Fibroblast of skin of scalp (primary cell): ENCODE measurements at regions not wholly inside any gene's neighbourhood (a gene's known extent, or its start where the extent isn't known, plus 50 kb on each side); places are given as distances from the start of the nearest gene placed in this dataset.

Experiments
- DNase-seq: peaks from one replicate; pipeline ENCODE4 v3.0.0-alpha.2; 2013

DNA sequence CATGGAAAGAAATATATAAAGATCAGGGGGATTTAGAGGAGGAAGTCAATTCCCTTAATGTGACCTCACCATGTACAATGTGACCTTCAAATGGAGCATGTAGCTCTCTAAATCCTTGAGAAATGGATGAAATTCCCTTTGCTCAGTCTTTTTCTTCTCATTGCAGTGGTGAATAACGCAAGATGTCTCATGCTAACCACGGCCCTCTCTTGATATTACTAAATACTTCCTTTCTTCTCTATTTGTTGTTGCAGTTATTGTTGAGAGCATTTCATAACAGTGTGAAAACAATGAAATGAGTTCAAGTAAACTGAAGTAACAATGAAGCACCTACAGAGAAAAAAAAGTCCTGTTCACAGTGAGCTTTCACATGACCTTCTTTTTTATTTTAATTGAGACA lies 55.6 kb downstream of the ZNF281 start:
- DNase-seq, result no peak

DNA sequence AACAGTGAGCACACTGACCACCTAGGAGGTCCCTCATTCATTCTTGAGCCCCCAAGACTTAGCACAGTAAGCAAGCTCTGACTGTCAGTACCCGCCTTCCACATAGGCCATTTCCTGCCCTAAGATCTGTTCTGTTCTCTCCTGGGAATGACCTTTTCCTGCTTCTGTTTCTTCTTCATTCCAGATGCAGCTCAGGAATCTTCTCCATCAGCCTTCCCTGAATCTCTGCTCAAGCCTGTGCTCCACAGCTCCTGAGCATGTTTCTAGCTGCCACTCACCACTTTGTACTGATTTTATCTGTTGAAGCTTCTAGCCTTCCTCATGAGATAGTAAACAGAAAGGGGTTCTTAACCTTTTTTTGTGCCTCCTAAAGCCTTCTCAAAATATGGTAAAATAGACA lies 56.6 kb downstream of the ZNF281 start:
- peak; percentile 62 for DNase-seq

DNA sequence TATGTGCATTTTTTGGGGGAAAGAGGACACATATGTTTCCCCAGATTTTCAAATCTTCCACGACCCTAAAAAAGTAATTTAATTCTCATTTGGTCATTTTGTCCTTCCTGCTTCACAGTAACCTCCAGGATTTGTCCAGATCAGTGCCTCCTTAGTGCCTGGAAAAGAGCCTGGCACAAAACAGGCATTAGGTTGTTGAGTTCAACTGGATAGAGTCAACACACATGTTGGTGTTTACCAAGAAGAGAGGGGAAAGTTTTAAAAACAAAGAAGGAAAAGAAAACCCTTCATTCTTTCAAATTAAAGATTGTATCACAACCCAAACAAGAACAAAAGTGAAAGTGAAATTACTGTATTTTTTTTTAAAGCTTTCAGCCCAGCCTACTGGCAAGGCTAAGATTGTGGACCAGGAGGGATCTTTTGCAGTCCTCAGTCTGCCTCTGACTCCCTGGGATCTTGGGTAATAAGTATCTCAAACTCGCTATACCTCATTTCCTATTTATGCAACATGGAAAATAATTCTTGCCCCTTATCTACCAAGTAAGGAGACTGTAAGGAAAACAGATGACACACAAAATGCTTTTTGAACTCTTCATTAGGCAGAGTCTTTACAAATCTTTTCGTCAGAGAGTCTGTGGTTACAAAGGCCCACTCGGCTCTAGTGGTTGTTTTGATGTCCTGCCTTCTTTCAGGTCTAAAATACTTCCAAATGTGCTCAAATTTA lies 57.8 kb downstream of the ZNF281 start:
- DNase-seq, result peak; percentile 96

DNA sequence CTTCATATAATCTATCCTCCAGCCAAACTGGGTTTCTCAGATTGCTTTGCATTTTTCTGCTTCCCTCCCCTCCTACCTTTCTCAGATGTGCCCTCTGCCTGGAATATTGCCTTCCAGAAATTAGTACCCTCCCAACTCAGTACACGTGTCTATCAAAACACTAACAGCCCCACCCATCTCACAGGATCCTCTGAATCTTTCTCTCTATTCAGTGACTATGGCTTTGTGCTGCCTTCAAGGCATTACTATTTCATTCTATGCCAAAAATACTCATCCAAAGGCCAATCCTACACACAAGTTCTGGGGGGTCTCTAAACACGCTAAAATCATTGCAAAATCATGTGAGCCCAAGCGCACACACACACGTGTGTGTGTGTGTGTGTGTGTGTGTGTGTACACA lies 58.4 kb downstream of the ZNF281 start:
- DNase-seq, result no peak

DNA sequence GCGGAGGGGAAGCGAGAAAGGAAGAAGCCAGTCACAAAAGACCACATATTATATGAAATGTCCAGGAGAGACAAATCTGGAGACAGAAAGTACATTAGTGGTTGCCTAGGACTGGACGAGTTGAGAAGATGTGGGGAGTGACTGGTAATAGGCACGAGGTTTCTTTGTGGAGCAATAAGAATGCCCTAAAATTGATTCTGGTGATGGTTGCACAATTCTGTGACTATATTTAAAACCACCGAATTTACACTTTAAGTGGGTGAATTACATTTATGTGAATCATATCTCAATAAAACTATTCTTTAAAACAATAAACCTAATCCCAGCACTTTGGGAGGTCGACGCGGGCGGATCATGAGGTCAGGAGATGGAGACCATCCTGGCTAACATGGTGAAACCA lies 63.1 kb downstream of the ZNF281 start:
- DNase-seq, result peak; percentile 85

DNA sequence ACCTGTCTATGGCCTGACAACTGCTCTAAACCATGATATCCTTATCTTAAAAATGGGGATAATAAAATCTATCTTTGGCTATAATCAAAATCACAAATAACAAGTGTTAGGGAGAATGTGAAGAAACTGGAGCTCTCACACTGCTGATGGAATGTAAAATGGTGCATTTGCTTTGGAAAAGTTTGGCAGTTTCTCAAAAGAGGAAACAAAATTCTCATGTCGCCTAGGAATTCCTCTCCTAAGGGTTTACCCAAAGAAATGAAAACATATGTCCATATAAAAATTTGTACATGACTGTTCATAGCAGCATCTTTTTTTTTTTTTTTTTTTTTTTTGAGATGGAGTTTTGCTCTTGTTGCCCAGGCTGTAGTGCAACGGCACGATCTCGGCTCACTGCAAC lies 64.3 kb downstream of the ZNF281 start:
- DNase-seq, result peak; percentile 93

DNA sequence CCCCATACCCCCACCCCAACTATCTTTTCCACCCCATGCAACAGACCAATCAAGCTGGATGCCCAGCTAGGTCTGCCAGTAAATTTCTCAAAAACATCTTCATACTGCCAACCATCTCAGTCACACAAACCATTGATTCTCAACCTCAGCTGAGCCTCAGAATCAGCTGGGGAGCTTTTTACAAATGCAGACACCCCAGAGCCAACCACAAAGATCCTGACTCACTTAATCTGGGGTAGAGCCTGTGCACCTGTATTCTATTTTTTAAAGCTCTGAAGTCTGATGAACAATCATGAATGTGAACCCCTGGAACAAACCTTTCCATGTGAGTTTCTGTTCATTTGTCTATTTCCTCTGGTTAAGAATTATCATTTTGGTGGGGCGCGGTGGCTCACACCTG lies 66.0 kb downstream of the ZNF281 start:
- no peak for DNase-seq

DNA sequence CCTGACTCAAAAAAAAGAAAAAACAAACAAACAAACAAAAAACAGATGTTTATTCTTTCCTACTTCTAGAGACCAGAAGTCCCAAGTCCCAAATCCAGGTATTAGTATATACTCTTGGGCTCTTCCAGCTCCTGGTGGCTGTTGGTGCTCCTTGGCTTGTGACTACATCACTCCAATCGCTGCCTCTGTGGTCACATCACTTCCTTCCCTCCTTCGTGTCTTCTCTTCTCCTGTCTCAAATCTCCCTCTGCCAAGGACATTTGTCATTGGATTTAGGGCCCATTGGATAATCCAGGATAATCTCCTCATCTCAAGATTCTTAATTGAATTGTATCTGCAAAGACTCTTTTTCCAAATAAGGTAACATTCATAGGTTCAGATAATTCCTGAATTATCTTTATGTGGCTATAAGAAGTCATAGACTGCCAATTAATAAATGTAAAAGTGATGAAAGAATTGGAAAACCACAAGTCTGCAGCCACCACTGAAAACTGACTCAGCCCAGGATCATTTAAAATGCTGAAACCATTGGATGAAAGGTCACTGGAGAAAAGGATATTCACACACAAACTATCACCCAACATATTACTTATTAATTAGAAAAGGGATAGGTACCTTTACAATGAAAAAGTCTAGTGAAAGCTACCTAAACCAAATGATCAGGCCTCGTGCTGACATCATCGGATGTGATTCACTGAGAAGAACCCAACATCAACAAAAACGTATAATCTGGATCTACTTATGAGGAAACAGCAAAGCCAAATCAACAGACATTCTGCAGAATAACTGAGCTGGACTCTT lies 67.1 kb downstream of the ZNF281 start:
- DNase-seq, result peak; percentile 76

DNA sequence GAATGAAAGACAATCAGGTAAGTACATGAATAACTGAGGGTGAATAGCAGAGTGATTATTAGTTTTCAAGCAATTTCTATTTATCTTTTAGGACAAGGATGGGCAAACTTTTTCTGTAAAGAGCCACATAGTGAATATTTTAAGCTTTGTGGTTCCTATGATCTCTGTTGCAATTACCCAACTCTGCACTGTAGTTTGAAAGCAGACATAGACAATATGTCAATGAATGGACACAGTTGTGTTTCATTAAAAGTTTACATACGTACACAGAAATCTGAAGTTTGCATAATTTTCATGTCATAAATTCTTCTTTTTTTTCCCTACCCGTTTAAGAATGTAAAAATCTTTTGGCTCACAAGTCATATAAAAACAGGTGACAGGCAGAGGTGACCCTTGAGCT lies 71.4 kb downstream of the ZNF281 start:
- DNase-seq, result no peak

DNA sequence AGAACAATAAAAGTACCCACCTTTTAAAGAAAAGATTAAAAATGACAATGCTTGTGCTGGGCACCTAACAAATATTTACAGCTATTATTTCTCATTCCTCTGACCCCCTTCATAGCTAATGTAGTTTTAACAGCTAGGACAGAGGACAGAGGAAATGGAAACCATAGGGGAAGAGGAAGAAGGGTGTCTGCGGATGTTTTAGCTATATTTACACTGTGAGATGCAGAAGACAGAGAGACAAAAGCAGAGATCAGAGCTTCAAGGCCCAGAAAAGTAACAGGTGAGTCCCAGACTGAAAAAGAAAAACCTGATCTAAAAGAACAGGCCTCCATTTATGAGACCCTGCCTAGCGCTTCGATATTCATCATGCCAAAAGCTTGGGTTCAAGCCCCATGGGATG lies 72.0 kb downstream of the ZNF281 start:
- no peak for DNase-seq

DNA sequence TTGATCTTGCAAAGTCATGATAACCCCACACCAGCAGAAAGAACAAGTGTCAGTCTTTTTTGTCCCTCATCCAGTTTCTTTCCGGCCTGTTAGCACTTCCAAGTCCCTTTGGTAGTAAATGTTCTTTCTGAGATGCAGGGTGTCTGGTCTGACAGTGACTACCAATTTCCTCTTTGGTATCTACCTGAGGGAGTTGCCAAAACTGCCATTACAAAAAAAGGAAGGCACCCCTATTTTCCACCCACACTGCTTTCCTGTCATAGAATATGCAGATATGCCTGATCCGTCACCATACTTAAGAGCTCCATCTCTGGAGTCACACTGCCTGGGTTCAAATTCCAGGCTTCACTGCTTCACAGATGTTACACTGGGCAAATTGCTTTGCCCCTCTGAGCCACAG lies 72.4 kb downstream of the ZNF281 start:
- DNase-seq, result no peak

DNA sequence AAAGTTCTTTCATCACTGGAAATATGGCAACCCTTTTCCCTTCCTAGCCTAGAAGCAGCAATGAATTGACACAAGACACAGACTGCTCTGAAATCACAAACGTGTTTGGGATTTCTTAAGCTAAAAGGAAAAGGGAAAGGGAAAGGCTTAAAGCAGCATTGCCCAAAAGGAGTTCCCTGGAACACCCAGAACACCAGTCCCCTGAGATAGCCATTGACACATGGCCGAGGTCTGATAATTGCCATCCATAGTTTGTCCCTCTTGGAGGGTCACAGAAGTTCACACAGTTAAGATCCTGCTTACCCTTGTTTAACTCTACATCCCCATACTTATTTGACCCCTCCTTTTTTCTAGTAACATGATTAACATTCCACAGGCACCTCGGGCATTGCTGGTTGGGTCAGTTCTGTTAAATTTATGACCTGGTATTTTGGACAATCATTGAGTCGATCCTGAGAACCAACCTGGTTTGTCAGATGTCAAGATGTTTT lies 72.9 kb downstream of the ZNF281 start:
- no peak for DNase-seq

DNA sequence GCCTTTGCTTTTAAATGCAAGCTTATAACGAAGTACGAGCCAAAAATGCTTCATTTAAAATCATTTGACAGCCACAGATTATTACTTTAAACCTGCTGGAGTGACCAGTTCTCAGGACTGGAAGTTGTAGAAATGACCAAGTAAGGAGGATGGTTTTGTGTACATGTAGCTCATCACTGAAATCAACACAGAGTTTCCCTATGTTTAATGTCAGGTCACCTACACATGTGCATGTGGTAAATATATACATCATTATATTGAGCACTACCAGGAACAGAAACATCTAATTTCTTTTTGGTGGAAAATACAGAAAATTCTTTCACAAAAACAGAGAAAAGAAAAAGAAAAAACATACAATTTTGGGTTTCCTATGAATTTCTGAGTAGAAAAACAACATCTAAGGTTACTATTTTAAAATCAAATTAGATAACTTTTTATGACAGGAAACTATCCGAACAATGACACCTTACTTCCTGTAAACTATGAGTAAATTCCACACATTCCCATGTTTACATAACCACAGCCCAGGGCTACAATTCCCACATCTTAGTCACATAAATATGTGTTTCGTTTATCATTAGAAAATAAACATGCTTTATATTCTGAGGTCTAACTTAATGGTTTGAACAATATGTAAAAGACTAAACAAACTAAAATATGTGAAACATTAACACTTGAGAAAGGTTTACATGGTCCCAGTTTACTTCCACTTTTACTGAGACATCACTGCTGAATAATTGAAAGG lies 73.6 kb downstream of the ZNF281 start:
- DNase-seq, result peak; percentile 67

DNA sequence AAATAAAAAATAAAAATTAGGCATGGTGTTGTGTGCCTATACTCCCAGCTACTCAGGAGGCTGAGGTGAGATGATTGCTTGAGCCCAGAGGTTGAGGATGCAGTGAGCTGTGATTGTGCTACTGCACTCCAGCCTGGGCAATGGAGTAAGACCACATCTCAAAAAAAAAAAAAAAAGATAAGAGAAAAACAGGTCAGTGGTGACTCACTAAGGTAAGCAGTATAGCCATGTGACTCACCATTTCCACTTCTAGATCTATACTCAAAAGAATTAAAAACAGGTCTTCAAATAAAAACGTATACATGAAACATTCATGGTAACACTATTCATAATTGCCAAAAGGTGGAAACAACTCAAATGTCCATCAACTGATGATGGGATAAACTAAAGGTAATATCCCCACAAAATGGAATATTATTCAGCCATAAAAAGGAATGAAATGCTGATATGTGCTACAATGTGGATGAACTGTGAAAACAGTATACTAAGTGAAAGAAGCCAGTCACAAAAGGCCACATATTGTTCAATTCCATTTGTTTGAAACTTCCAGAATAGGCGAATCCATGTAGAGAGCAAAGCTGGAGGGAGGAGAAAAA lies 75.1 kb downstream of the ZNF281 start:
- no peak for DNase-seq

DNA sequence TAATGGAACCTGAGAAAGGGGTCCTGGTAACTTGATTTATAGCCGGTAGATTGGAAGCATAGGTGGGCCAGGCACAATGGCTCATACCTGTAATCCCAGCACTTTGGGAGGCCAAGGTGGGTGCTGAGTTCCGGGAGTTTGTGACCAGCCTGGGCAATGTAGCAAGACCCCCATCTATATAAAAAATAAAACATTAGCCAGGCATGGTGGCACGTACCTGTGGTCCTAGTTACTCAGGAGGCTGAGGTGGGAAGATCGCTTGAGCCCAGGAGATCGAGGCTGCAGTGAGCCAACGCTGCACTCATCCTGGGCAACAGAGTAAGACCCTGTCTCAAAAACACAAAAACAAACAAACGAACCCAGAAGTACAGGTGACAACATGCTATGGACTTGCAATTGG lies 76.5 kb downstream of the ZNF281 start:
- no peak for DNase-seq

DNA sequence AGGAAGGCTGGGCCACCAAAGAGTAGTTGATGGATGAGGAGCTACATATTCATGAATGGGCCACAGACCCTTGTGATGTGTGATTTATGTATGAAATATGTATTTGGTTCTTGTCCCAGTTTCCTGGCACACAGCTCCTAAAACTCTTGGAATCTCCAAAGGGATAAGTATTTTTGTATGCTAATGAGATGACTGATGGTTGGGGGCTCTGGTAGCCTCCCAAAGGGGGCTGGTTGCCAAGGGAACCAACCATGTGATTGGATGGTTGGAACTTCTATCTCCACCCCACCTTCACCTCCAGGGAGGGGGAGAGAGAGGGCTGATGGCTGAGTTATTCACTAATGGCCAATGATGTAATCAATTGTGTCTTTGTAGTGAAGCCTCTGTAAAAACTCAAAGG lies 77.1 kb downstream of the ZNF281 start:
- peak; percentile 90 for DNase-seq

DNA sequence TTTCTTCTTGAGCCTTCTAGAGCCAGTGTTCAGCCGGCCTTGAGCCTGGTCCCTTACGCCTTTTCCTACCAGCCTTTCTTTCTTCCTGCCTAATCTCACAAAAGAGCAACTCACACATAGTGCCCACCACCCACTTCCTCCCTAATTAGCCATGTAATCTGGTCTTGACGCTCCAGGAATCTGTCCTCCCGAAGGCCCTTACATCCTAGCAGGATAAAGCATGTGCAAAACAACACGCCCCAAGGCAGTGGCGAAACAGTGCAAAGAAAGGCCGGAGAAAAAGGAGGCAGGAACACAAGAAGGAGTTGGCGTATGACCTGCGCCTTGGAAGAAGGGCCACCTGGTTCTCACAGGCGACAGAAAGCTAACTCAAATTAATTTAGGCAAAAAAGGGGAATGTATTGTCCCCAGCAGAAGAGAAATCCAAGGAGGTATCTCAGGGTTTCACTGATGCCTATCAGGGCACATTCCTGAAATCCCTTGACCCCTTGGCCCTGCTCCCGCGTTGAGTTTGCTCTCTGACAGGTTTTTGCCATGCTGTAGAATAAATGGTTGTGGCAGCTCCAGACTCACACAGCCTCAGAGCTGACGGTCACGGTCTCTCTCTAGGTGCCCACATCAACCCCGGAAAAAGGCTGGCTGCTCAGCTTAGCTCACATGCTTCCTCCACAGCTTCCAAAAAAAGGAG lies 79.0 kb downstream of the ZNF281 start:
- no peak for DNase-seq

DNA sequence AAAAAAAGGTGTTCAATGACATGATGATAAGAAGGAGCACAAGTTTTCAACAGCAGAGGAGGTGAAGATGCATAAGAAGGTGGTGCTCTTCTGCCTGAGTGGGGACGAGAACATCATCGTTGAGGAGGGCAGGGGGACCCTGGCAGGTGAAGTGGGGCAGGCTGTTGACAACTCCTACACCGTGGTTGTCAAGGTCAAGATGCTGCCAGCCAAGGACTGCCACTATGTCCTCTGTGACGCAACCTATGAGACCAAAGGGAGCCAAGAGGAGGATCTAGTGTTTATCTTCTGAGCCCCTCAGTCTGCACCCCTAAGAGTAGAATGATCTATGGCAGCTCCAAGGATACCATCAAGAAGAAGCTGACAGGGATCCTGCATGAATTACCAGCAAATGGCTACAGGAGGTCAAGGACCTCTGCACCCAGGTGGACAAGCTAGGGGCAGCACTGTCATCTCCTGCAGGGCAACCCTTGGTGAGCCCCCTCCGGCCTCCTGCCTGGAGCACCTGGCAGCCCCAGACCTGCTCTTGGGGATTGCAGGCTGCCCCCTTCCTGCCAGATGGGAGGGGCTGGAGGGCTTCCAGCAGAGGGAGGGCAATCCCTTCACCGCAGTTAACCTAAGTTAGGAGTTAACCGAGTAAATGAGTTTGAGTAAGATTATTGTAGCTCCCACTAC lies 80.5 kb downstream of the ZNF281 start:
- no peak for DNase-seq

DNA sequence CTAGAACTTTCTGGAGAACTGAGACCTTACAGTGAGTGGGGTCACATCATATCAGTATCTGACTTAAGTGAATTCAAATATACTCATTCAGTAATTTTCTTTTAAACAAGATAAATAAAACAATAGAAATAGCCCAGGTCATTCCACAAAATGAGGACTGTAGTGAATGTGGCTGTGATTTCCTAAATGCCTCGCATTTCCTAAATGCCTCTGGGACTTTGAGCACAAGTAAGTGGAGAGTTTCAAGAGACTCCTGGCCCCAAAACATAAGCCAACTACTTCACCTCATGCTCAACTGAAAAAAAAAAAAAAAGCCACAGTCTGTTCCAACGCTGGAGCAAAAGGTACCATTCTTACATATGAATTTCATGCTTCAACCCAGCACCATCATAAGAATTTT lies 81.5 kb downstream of the ZNF281 start:
- DNase-seq, result peak; percentile 52

DNA sequence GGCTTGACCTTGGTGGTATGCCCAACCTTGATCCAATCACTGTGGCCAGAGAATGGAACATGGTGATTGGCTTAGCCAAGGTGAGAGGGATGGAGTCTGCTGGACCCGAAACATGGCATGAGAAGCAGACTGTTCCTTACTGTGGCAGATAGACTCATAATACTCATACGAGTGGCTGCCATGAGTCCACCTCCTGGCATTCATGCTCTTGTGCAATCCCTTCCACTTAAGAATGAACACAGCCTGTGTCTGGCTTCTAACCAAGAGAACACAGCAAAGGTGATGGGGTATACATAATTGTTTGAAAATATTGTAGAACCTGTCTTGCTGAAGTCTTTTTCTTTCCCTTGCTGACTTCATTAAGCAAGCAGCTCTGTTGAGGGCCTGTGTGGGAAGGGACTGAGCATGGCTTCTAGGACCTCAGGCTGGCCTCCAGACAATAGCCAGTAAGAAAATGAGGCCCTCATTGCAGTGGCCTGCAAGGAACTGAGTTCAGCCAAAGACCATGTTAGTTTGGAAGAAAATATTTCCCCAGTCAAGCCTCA lies 85.9 kb downstream of the ZNF281 start:
- DNase-seq, result no peak

DNA sequence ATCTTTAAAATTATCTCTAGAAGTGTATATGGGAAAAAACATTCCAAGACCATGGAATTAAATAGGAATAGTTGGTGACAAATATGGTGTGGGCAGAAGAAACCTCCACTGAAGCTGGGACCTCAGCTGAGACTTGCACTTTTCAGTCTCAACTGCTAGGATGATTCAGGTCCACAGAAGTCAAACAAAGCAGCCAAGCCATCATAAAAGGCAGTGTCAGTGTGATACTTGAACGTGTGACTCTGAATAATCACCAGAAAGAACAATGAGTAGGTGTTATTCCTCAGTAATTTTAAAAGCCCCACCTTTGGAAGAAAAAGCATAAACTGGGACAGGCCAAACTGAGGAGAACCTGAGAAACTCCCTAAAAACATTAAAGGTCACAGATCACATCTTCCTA lies 90.7 kb downstream of the ZNF281 start:
- DNase-seq, result no peak
